ENCODE measurements at regions not wholly inside any gene's neighbourhood (a gene's known extent, or its start where the extent isn't known, plus 50 kb on each side); places are given as distances from the start of the nearest gene placed in this dataset.

- no peak for TF ChIP-seq POLR2A (IDR thresholded peaks at IDR 0.05; ENCODE audit: low read length)
- no peak for TF ChIP-seq GATA1 (IDR thresholded peaks at IDR 0.05; ENCODE audit: low read depth, low read length)
Measured at GRCh38 chr4:164613792-164614191, 140.1 kb upstream of the SMIM31 start.

All from erythroblast (primary cell).